Neuron (in vitro differentiated cells): ENCODE measurements at regions not wholly inside any gene's neighbourhood (a gene's known extent, or its start where the extent isn't known, plus 50 kb on each side); places are given as distances from the start of the nearest gene placed in this dataset.
"Not testable (repeated sequence)": the region's sequence is repeated elsewhere in the genome, so short reads cannot be mapped to it uniquely, and the experiment has no call there.

ENCODE experiments used
- H2AFZ ChIP-seq: one replicate; pipeline ENCODE4 v1.6.1; 2013; ENCODE audit warnings: low read depth, mild to moderate bottlenecking, inconsistent platforms, low read length, moderate library complexity
- H3K27me3 ChIP-seq: one replicate; pipeline ENCODE4 v1.6.1; 2013; ENCODE audit warnings: low read length; ENCODE audit not compliant: insufficient read depth
- H3K36me3 ChIP-seq: one replicate; pipeline ENCODE4 v1.6.1; 2013; ENCODE audit warnings: low read length; ENCODE audit not compliant: insufficient read depth
- H3K4me1 ChIP-seq: one replicate; pipeline ENCODE4 v1.6.1; 2013; ENCODE audit warnings: low read length; ENCODE audit not compliant: insufficient read depth
- H3K4me3 ChIP-seq: 2 replicates; pipeline ENCODE4 v1.5.1; 2013; ENCODE audit warnings: mild to moderate bottlenecking, low read length, moderate library complexity
- H3K9me3 ChIP-seq: one replicate; pipeline ENCODE4 v1.6.1; 2013; ENCODE audit warnings: low read length

DNA sequence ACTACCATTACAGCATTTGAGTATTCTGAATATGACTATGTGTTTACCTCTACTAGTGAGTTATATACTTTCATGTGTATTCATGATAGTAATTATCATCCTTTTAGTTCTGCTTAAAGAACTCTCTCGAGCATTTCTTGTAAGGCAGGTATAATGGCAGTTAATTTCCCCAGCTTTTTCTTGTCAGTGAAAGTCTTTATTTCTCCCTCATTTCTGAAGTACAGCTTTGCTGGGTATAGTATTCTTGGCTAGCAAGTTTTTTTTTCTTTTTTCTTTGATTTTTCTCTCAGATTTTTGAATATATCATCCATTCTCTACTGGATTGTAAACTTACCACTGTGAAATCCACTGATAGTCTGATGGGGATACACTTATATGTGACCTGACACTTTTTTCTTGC is 165.9 kb upstream of the ARHGAP5 start:
- no peaks in the 10 kb centered on the region for H3K36me3 ChIP-seq
- peaks cover 3% of the 10 kb centered on the region for H3K9me3 ChIP-seq
- no peaks in the 10 kb centered on the region for H3K27me3 ChIP-seq
- no peaks in the 10 kb centered on the region for H3K4me1 ChIP-seq
- no peak overlapping the region for H2AFZ ChIP-seq
- no peak overlapping the region for H3K4me3 ChIP-seq

DNA sequence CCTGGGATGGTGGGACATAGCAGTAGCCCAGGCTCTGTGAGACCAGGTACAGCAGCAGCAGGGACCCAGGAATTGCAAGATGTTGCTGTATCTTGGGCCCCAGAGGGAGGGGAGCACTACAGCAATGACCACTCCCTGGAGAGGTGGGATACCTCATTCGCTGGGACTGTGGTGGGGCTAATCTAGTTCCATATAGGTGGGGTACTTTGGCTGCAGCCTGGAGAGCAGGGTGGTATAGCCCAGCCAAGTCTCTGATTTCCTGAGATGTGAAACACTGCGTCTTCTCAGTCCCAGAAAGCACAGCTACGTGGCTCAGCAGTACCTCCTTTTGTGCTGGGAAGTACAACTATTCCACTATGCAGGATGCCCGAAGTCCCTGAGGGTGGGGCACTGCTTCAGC is 163.7 kb upstream of the ARHGAP5 start:
- Histone ChIP-seq H3K27me3 (no peaks in the 10 kb centered on the region), H3K9me3 (peaks cover 3% of the 10 kb centered on the region), H3K36me3 (no peaks in the 10 kb centered on the region), H3K4me3 (no peak overlapping the region), H2AFZ (no peak overlapping the region), H3K4me1 (no peaks in the 10 kb centered on the region)

DNA sequence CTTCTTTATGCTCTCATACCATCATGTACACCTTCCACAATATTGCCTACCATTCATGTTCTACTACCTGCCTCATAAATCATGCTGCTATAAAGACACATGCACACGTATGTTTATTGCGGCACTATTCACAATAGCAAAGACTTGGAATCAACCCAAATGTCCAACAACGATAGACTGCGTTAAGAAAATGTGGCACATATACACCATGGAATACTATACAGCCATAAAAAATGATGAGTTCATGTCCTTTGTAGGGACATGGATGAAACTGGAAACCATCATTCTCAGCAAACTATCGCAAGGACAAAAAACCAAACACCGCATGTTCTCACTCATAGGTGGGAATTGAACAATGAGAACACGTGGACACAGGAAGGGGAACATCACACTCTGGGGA is 158.8 kb upstream of the ARHGAP5 start:
- not testable (repeated sequence) for H3K36me3 ChIP-seq, H3K4me3 ChIP-seq, H3K27me3 ChIP-seq, H2AFZ ChIP-seq, H3K4me1 ChIP-seq, H3K9me3 ChIP-seq

DNA sequence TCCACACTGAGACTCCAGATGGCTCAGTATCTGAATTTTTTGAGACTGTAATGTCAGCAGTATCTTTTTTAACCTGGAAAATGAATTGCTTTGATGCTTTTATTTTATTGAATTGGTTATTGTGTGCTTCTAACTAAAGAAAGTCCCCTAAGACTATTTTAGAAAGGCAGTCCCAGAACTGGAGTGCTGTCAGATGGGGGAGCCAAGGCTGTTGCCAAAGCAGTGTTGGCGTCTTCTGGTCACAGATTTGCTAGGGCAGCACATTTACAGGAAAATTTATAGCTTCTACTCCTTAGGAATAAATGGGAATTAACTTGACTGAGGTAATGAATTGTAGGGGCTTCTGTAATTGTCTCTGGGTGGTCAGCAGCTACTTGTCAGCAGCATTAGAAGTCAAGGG is 157.1 kb upstream of the ARHGAP5 start:
- Histone ChIP-seq H3K4me3 (no peak overlapping the region), H3K9me3 (no peaks in the 10 kb centered on the region), H2AFZ (no peak overlapping the region)

DNA sequence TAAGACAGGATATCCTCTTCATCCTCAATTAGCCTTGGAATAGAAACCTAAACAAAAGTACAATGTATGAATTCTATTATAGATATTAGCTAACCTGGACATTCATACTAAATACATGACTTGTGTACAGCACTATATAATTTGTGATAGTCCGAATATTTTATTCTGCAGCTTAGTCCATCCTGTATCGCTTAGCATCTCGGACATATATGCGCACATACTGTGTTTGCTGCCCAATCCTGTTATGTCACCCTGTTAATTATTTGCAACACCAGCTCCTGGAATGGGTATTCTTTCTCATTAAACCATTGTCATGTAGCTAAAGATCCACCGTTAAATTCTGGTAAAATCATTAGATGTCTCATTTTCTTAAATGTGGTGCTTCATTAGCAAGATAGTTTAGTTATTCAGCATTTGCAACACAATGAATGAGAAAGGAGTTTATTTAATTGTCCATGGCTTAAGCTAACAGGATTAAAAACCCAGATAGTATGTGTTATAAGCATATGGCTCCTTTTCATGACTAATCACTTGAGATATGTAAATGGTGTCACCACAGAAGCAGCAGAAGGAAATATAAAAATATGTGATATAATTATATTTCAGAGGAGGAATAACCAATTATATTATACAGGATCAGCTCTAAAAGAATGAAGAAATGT is 156.0 kb upstream of the ARHGAP5 start:
- Histone ChIP-seq H3K4me1 (no peaks in the 10 kb centered on the region), H3K9me3 (no peaks in the 10 kb centered on the region), H3K36me3 (no peaks in the 10 kb centered on the region), H3K4me3 (no peak overlapping the region), H2AFZ (no peak overlapping the region), H3K27me3 (no peaks in the 10 kb centered on the region)

More for the DNA sequence above, 157.1 kb upstream of the ARHGAP5 start:
- H3K4me1 ChIP-seq: no peaks in the 10 kb centered on the region
- no peaks in the 10 kb centered on the region for H3K36me3 ChIP-seq
- H3K27me3 ChIP-seq: no peaks in the 10 kb centered on the region

DNA sequence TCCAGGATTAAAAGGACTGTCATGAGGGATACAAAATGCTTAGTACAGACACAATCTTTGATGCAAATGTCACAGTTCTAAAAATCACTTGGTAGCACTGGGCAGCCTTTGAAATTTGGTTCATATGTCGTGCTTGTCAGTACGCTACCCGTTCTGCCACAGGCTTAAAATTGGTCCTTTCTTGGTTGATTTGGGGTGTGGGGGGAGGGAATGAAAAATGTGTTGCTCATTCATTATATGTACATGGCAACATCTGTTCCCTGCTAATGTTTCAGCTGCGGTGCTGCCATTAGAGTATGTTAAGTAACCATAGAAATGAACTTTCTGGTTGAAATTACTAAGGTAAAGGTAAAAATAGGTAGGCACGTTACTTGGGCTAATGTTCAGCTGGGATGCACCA is 155.4 kb upstream of the ARHGAP5 start:
- no peak overlapping the region for H2AFZ ChIP-seq
- H3K36me3 ChIP-seq: no peaks in the 10 kb centered on the region
- H3K4me3 ChIP-seq: no peak overlapping the region
- no peaks in the 10 kb centered on the region for H3K27me3 ChIP-seq
- H3K9me3 ChIP-seq: no peaks in the 10 kb centered on the region
- H3K4me1 ChIP-seq: peaks cover 1% of the 10 kb centered on the region

DNA sequence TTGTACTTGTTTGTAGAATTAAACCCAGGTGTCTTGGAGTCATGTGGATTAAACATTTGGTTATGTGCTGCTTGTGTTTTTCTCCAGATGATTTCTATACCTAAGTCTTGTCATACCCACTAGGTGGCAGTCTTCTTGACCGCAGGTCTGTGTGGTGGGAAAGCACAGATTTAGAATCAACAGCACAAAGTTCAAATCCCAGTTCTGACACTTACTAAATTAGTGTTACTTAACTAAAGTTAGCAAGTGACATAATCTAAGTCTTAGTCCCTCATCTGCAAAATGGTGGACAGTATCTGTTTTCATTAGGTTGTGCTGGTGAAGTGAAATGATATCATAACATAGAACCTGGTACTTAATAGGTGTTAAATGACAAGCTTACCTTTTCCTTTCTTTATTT is 151.0 kb upstream of the ARHGAP5 start:
- Histone ChIP-seq H3K9me3 (no peaks in the 10 kb centered on the region), H3K4me3 (no peak overlapping the region), H3K36me3 (no peaks in the 10 kb centered on the region), H3K27me3 (no peaks in the 10 kb centered on the region), H2AFZ (no peak overlapping the region), H3K4me1 (peaks cover 13% of the 10 kb centered on the region)

DNA sequence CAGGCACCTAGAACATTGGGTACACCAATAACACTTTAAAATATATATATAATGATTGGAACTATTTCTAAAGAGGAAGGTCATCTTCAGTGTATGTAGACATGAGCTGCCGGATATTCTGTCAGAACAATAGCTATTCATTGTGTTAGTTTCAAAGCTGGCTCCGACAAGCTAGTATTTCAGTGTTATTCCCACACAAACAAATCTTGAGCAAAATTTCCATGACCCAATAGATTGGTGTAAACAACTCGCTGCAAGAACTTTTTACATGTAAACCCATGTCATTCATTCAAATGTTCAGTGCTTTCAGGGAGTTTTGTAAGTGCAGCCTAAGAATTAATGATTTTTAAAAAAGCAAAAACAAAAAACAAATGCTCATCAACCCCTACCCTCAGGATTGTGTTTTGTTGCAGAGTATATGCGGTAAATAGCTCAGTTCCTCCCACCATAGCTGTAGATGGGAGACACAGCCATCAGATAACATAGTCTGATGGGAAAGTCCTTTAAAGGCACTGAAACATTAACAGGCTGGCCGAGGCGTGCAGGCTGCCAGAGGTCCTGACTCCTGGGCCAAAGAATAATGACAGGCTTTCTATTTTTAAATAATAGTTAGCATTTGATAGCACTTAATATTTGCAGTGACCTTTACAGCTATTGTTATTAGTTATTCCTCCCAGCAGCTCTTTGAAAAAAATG is 150.3 kb upstream of the ARHGAP5 start:
- Histone ChIP-seq H3K36me3 (no peaks in the 10 kb centered on the region), H3K27me3 (no peaks in the 10 kb centered on the region), H3K4me3 (peak overlapping the region; percentile 18), H2AFZ (no peak overlapping the region), H3K9me3 (no peaks in the 10 kb centered on the region), H3K4me1 (peaks cover 13% of the 10 kb centered on the region)

DNA sequence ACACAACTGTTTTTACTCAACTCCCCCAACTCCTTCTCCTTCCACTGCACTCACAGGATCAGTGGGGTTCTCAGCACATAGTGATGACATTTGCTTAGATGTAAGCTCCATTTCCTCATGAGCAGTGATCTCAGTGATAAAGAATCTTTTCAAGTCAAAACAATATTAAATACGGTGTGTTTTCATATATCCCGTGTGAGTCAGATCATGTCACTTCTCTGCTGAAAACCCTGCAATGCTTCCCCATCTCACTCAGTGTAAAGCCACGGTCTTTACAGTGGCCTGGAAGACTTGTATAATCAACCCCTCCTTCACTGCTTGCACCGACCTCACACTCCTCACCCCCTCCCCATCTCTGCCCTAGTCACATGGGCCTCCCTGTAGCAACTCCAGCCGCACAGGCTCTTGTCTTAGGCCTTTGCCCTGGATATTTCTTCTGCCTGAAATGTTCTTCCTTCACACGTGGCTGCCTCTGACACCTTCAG is 149.7 kb upstream of the ARHGAP5 start:
- peak overlapping the region; percentile 43 for H2AFZ ChIP-seq
- H3K27me3 ChIP-seq: no peaks in the 10 kb centered on the region
- H3K36me3 ChIP-seq: no peaks in the 10 kb centered on the region
- peaks cover 13% of the 10 kb centered on the region for H3K4me1 ChIP-seq
- H3K9me3 ChIP-seq: no peaks in the 10 kb centered on the region
- peak overlapping the region; percentile 18 for H3K4me3 ChIP-seq

DNA sequence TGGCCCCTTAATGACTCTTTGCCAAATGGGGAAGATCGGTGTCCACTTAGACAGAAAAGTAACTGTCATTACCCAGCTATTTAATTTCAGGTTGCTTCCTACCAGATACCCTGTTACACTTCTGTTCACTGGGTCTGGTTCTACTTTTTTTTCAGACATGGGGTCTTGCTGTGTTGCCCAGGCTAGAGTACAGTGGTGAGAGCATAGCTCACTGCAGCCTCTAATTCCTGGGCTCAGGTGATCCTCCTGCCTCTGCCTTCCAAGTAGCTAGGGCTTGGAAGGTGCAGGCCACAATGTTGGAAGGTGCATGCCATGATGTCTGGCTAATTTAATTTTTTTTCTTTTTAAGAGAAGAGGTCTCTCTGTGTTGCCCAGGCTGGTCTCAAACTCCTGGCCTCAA is 147.0 kb upstream of the ARHGAP5 start:
- Histone ChIP-seq H2AFZ (no peak overlapping the region), H3K36me3 (no peaks in the 10 kb centered on the region), H3K4me1 (peaks cover 13% of the 10 kb centered on the region), H3K4me3 (no peak overlapping the region), H3K27me3 (no peaks in the 10 kb centered on the region), H3K9me3 (no peaks in the 10 kb centered on the region)

DNA sequence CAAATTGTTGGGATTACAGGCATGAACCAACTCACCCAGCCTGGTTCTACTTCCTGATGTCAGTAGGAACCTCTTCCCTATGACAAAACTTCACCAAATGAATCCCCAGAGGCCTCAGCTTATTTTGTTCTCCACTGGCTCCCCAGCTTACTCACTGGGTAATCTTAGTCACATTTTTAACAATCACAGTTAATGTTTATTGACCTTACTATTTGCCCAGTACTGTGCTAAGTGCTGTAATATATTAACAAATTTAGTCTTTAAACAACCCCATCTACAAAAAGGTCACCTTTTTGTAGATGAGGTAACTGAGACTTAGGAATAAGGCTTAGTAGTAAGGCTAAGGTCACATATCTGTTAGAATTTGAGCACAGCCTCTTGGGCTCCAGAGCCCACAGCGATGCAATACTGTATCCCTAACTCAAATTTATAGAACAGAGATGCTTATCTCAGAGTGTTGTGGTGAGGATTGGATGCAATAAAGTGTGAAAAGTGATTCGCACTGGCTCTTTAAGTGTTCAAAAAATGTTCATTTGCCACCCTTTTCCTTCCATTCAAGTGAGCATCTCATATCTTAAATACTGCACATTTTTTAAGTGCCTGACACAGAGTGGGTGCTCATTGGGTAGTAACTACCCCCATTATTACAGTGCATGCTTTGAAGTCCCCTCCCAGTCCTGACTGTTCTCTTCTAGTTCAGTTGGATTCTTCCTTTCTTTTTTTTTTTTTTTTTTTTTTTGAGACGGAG is 146.4 kb upstream of the ARHGAP5 start:
- Histone ChIP-seq H2AFZ (no peak overlapping the region), H3K4me1 (peaks cover 19% of the 10 kb centered on the region), H3K9me3 (no peaks in the 10 kb centered on the region), H3K4me3 (no peak overlapping the region), H3K36me3 (no peaks in the 10 kb centered on the region), H3K27me3 (no peaks in the 10 kb centered on the region)

DNA sequence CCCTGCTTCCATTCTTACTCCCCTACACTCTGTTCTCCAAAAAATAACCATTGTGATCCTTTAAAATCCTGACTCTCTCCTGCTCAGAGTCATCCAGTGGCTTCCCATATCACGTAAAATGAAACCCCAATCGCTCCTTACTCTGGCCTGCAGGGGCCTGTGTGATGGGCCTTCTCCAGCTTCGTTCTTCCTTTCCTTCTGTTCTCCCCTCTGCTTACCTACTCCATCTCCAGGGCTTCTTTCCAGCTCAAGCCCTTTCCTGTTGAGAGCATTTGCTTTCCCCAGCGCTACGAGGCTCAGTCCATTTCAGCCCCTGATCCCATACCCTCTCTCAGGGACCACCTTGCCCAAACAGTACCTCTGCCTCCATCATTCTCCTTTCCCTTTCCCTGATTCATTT is 144.4 kb upstream of the ARHGAP5 start:
- Histone ChIP-seq H3K9me3 (no peaks in the 10 kb centered on the region), H3K36me3 (no peaks in the 10 kb centered on the region), H3K4me1 (peaks cover 9% of the 10 kb centered on the region), H2AFZ (no peak overlapping the region), H3K27me3 (no peaks in the 10 kb centered on the region), H3K4me3 (no peak overlapping the region)

DNA sequence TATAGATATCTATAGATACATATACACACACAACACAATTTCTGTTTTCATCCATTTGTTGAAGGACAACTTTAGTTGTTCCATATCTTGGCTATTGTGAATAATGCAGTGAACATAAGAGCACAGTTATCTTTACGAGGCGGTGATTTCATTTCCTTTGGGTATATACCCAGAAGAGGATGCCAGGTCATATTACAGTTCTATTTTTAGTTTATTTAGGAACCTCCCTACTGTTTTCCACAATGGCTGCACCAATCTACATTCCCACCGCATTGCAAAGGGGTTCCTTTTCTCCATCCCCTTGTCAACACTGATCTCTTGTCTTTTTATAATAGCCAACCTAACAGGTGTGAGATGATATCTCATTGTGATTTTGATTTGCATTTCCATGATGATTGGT is 143.4 kb upstream of the ARHGAP5 start:
- Histone ChIP-seq H2AFZ (no peak overlapping the region), H3K4me1 (peaks cover 6% of the 10 kb centered on the region), H3K36me3 (no peaks in the 10 kb centered on the region), H3K9me3 (no peaks in the 10 kb centered on the region), H3K27me3 (no peaks in the 10 kb centered on the region), H3K4me3 (no peak overlapping the region)
